T-helper 22 cell (primary cell): ENCODE measurements at regions not wholly inside any gene's neighbourhood (a gene's known extent, or its start where the extent isn't known, plus 50 kb on each side); places are given as distances from the start of the nearest gene placed in this dataset.

Source experiments
- DNase-seq: peaks from one replicate; pipeline ENCODE4 v3.0.0-alpha.2; 2020; ENCODE audit warnings: low read depth

GRCh38 chr20:60213126-60213893 is 255.1 kb downstream of the CDH26 start:
- DNase-seq: no peak

- DNase-seq: no peak
These were observed 256.9 kb downstream of the CDH26 start for GRCh38 chr20:60214901-60215815.

GRCh38 chr20:60215816-60216730 is 257.9 kb downstream of the CDH26 start:
- no peak for DNase-seq

- no peak for DNase-seq
These were observed 261.0 kb downstream of the CDH26 start for GRCh38 chr20:60219231-60219630.

GRCh38 chr20:60219984-60220562 is 261.9 kb downstream of the CDH26 start:
- DNase-seq: no peak

- no peak for DNase-seq
These were observed 262.5 kb downstream of the CDH26 start for GRCh38 chr20:60220706-60221105.

- no peak for DNase-seq
These were observed 263.4 kb downstream of the CDH26 start for GRCh38 chr20:60221593-60221992.

- no peak for DNase-seq
These were observed 264.3 kb downstream of the CDH26 start for GRCh38 chr20:60222497-60222896.

- no peak for DNase-seq
These were observed 265.0 kb downstream of the CDH26 start for GRCh38 chr20:60223174-60223573.

GRCh38 chr20:60224914-60225313 is 266.7 kb downstream of the CDH26 start:
- no peak for DNase-seq

- DNase-seq: no peak
These were observed 270.0 kb downstream of the CDH26 start for GRCh38 chr20:60228255-60228654.

- no peak for DNase-seq
These were observed 274.2 kb downstream of the CDH26 start for GRCh38 chr20:60232380-60232779.

- DNase-seq: no peak
These were observed 274.9 kb downstream of the CDH26 start for GRCh38 chr20:60233018-60233630.

GRCh38 chr20:60236613-60237012 is 278.4 kb downstream of the CDH26 start:
- DNase-seq: no peak

GRCh38 chr20:60237981-60238380 is 279.8 kb downstream of the CDH26 start:
- no peak for DNase-seq

GRCh38 chr20:60238992-60239660 is 280.9 kb downstream of the CDH26 start:
- DNase-seq: no peak

GRCh38 chr20:60239956-60240355 is 281.7 kb downstream of the CDH26 start:
- no peak for DNase-seq

GRCh38 chr20:60240415-60240814 is 282.2 kb downstream of the CDH26 start:
- no peak for DNase-seq

GRCh38 chr20:60240986-60241385 is 282.8 kb downstream of the CDH26 start:
- no peak for DNase-seq

- no peak for DNase-seq
These were observed 284.7 kb downstream of the CDH26 start for GRCh38 chr20:60242836-60243505.
